AG10803 (cell line): ENCODE measurements at regions not wholly inside any gene's neighbourhood (a gene's known extent, or its start where the extent isn't known, plus 50 kb on each side); places are given as distances from the start of the nearest gene placed in this dataset.
A peak's percentile ranks its signal among the peaks of the same experiment; 100 is the strongest.

Experiments used
- DNase-seq: peaks from one replicate; pipeline ENCODE4 v3.0.0; 2010; ENCODE audit warnings: low read depth
- H3K4me3 ChIP-seq: 2 replicates; pipeline ENCODE4 v1.5.1; 2011; ENCODE audit warnings: mild to moderate bottlenecking, low read length, control low read depth
- TF ChIP-seq, protein P1 (sequence below): conservative IDR thresholded peaks from 2 replicates; pipeline ENCODE4 v1.5.1; 2011; ENCODE audit warnings: mild to moderate bottlenecking, low read length, control low read depth, inconsistent platforms

DNA sequence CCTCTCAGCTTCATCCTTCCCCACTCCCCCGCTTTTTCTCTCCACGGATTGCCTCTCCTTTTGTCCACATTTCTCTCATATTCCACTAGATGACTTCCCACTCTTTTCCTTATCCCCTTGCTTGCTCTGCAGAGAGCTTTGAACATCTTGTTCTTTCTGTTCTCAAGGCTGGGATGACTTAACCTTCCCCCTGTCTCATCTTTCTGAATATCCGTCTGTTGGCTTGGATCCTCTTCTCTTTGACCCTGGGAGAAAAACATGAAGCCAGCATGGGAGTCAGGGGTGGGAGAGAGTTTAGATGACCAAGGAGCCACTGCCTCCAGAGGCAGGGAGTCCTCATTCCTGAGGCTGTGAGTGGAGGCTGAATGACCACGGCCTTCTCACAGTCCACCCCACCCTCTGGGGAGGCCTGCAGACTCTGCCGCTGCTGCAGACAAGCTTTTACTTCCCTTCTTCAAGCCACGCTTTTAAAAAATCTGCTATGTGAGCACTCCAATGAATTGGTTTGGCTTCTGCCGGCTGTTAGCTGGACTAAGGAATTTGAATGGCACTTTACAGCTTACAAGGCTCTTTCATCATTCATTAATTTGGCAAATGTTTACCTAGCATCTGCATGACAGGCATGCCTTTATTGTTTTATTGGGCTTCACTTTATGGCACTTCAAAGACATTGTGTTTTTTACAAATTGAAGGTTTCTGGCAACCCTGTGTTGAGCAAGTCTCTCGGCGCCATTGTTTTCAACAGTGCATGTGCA is 111.6 kb upstream of the SLC6A6 start:
- no peak overlapping the region for H3K4me3 ChIP-seq
- TF ChIP-seq, protein P1, sequence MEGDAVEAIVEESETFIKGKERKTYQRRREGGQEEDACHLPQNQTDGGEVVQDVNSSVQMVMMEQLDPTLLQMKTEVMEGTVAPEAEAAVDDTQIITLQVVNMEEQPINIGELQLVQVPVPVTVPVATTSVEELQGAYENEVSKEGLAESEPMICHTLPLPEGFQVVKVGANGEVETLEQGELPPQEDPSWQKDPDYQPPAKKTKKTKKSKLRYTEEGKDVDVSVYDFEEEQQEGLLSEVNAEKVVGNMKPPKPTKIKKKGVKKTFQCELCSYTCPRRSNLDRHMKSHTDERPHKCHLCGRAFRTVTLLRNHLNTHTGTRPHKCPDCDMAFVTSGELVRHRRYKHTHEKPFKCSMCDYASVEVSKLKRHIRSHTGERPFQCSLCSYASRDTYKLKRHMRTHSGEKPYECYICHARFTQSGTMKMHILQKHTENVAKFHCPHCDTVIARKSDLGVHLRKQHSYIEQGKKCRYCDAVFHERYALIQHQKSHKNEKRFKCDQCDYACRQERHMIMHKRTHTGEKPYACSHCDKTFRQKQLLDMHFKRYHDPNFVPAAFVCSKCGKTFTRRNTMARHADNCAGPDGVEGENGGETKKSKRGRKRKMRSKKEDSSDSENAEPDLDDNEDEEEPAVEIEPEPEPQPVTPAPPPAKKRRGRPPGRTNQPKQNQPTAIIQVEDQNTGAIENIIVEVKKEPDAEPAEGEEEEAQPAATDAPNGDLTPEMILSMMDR, result no peak
- peak; percentile 76 for DNase-seq

DNA sequence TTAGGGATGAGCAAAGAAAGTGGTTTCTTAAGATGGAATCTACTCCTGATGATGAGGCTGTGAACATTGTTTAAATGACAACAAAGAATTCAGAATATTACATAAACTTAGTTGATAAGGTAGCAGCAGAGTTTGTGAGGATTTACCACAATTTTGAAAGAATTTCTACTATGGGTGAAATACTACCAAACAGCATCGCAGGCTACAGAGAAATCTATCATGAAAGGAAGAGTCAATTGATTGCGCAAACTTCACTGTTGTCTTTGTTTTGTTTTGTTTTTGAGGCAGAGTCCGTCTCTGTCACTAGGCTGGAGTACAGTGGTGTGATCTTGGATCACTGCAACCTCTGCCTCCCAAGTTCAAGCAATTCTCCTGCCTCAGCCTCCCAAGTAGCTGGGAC is 107.4 kb upstream of the SLC6A6 start:
- TF ChIP-seq, protein P1, result no peak
- H3K4me3 ChIP-seq, result no peak overlapping the region
- DNase-seq, result no peak

DNA sequence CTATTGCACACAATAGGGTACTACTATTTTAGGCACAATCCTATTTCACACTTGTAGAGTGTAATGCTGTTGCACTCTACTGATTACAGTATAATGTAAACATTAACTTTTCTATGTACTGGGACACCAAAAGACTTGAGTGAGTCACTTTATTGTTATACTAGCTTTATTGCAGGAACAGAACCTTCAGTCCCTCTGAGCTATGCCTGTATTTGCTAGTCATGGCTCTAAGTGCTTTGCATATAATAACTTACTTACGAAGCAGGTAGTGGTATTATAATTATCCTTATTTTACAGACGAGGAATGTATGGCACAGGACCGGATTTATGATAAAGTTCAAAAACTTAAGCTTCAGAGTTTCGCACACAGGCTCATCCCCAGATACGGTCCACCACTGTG is 106.6 kb upstream of the SLC6A6 start:
- no peak for DNase-seq
- no peak overlapping the region for H3K4me3 ChIP-seq
- TF ChIP-seq, protein P1, result no peak

DNA sequence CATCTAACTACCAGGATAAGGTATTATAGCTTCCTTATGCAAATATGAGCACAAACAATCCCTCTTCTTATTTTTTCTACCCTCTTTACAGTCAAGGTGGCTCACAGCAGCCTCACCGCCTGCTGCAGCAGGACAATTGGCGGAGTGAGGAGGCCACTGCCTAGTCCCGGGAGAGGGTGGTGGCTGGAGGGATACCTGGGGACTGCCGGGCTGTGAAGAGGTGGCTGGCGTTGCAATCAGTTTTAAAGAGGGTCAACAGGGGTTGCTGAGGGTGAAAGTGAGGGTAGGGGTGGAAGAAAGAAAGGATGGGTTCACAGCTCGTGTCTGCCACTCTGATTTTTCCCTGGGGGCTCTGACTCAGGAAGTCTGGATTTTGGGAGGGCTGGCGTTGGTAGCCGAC is 105.1 kb upstream of the SLC6A6 start:
- no peak overlapping the region for H3K4me3 ChIP-seq
- TF ChIP-seq, protein P1, result no peak
- no peak for DNase-seq

DNA sequence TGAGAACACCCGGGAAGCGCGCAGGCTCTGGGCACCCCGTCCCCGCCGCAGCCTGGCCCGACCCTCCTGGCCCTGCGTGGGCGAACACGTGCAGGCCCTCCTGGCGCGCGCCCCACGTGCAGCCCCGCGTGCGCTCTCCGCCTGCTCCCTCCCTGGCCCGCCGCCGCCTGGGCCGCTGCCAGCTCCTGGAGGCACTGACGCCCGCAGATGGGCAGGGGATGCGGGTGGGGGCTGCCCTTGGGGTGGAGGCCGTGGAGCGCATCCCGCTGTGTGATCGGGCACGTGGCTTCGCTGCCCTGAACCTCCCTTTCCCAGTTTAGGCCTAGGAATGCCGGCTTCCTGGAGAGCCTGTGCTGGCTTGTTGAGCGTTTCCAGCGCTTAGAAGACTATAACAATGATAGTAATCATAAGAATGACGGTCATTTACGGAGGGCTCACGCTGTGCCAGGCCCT is 104.6 kb upstream of the SLC6A6 start:
- no peak for DNase-seq
- H3K4me3 ChIP-seq, result no peak overlapping the region
- TF ChIP-seq, protein P1, result no peak

DNA sequence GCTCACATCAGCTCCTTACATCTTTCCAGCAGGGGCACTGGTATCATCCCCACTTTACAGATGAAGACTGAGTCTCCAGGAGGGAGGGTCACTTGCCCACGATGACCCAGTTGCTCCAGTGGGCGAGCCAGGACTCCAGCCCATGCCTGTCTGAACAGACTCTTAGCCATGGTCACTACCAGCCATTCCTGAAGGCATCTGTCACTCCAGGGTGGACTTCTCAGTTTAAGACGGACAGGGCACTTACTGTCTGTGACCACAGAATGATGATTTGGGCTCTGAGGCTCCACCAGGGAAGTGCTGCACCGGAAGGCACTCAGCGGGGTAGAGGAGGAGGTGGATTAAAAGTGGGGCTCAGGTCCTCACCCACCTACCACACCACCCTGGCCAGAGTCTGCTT is 104.0 kb upstream of the SLC6A6 start:
- DNase-seq, result no peak
- no peak overlapping the region for H3K4me3 ChIP-seq
- TF ChIP-seq, protein P1, result no peak

DNA sequence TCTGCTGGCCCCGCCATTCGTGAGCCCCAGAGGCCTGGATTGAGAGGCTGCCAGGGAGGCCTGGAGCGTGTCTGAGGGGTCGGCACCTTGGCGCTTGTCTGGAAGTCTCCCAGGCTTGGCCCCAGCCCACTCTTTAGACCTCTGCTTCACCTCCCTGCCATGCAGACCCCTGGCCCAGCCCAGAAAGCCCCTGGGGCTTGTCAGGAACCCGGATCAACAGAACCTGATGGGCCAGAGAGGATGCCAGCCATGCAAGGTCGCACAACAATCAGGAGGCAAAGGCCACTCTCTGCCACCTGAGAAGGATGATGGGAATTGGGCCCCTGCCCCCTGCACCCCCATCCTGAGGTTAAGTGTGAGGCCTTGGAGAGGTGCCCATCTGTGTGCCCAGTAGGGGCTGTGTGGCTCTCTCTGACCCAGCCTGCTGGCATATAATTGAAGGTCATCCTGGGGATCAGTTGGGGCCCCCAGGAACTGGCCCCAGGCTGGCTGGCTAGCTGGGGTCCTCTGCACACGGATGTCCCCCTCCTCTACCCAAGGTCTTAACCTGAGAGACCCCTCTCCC is 103.3 kb upstream of the SLC6A6 start:
- TF ChIP-seq, protein P1, result no peak
- H3K4me3 ChIP-seq, result no peak overlapping the region
- DNase-seq, result no peak
